ENCODE measurements at regions not wholly inside any gene's neighbourhood (a gene's known extent, or its start where the extent isn't known, plus 50 kb on each side); places are given as distances from the start of the nearest gene placed in this dataset.

DNA sequence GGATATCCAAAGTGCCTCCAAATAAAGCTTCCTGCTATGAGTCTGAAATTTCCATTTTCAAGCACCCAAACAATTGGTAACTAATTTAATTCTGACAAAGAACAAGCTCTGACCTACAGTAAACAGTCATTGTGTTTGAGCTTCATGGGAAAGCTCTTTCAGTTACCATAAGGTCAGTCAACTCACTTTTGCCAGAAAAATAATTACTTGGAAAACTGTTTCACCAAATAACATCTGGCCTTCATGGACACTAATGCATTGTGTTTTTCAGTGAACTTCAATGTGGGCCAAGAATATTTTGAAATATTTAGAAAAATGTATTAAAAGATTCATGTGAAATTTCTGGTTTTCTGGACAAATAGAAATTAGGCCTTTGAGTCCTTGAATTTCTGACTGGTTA is 369.9 kb downstream of the GALR1 start:
- TF ChIP-seq, protein P1, sequence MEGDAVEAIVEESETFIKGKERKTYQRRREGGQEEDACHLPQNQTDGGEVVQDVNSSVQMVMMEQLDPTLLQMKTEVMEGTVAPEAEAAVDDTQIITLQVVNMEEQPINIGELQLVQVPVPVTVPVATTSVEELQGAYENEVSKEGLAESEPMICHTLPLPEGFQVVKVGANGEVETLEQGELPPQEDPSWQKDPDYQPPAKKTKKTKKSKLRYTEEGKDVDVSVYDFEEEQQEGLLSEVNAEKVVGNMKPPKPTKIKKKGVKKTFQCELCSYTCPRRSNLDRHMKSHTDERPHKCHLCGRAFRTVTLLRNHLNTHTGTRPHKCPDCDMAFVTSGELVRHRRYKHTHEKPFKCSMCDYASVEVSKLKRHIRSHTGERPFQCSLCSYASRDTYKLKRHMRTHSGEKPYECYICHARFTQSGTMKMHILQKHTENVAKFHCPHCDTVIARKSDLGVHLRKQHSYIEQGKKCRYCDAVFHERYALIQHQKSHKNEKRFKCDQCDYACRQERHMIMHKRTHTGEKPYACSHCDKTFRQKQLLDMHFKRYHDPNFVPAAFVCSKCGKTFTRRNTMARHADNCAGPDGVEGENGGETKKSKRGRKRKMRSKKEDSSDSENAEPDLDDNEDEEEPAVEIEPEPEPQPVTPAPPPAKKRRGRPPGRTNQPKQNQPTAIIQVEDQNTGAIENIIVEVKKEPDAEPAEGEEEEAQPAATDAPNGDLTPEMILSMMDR (IDR thresholded peaks at IDR 0.05) = no peak
- TF ChIP-seq POLR2A (IDR thresholded peaks at IDR 0.05) = no peak
